HL-60 (cell line): ENCODE measurements at regions not wholly inside any gene's neighbourhood (a gene's known extent, or its start where the extent isn't known, plus 50 kb on each side); places are given as distances from the start of the nearest gene placed in this dataset.

Source experiments
- DNase-seq, 2 experiments: peaks; one replicate each; pipeline ENCODE4 v3.0.0-alpha.2; 2010 to 2020; ENCODE audit warnings: low read depth in 1 of 2, low spot score in 1 of 2
- H3K27ac ChIP-seq: fragments of 250-450 bp; sonication (Bioruptor Pico); replicated peaks from 2 replicates; pipeline ENCODE4 v1.5.1; 2020; ENCODE audit warnings: mild to moderate bottlenecking, moderate library complexity
- H3K27me3 ChIP-seq: fragments of 250-450 bp; sonication (Bioruptor Pico); 2 replicates; pipeline ENCODE4 v1.5.1; 2021; ENCODE audit warnings: mild to moderate bottlenecking, moderate library complexity; ENCODE audit not compliant: insufficient read depth, poor library complexity, severe bottlenecking
- H3K4me3 ChIP-seq: replicated peaks from 2 replicates; pipeline ENCODE4 v1.5.1; 2011; ENCODE audit warnings: mild to moderate bottlenecking, control low read depth, low read length; ENCODE audit not compliant: insufficient read depth
- GABPA ChIP-seq: IDR thresholded peaks from 2 replicates; pipeline ENCODE4 v1.6.1; 2012; ENCODE audit warnings: low read depth
- POLR2AphosphoS5 ChIP-seq: IDR thresholded peaks from 2 replicates; pipeline ENCODE4 v1.6.1; 2012; ENCODE audit warnings: low read depth
- SPI1 ChIP-seq: IDR thresholded peaks from 2 replicates; pipeline ENCODE4 v1.6.1; 2012; ENCODE audit warnings: low read depth, mild to moderate bottlenecking, borderline replicate concordance
- TF ChIP-seq, protein P1 (sequence below): IDR thresholded peaks from 2 replicates; pipeline ENCODE4 v1.6.1; 2012; ENCODE audit warnings: low read depth; ENCODE audit not compliant: insufficient replicate concordance
- TF ChIP-seq, protein P2 (sequence below): IDR thresholded peaks from one replicate; pipeline ENCODE4 v1.5.1; 2011; ENCODE audit warnings: low read length, control low read depth, inconsistent platforms; ENCODE audit not compliant: insufficient read depth

DNA sequence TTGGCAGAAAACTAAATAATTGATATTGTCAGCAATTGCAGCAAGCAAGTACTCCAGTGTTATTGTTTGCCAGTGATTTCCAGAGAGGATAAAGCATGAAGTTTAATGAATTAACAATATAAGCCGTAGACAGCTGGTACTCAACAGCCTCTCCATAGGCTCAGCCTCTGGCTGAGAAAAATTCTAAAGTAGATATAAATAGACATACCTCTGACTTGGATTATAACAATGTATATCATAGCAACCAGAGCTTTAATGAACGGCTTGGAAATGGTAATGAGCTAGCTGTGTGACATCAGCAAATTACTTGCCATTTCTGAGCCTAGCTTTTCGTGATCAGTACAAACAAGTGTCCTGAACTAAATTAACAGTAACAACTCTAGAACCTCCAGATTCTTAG, 1055.4 kb upstream of the AUTS2 start:
- DNase-seq, result no peak
- Histone ChIP-seq H3K27ac (no peak overlapping the region), H3K27me3 (no peaks in the 10 kb centered on the region), H3K4me3 (no peak overlapping the region)
- no peak for TF ChIP-seq POLR2AphosphoS5
- no peak for TF ChIP-seq GABPA
- TF ChIP-seq, protein P1, sequence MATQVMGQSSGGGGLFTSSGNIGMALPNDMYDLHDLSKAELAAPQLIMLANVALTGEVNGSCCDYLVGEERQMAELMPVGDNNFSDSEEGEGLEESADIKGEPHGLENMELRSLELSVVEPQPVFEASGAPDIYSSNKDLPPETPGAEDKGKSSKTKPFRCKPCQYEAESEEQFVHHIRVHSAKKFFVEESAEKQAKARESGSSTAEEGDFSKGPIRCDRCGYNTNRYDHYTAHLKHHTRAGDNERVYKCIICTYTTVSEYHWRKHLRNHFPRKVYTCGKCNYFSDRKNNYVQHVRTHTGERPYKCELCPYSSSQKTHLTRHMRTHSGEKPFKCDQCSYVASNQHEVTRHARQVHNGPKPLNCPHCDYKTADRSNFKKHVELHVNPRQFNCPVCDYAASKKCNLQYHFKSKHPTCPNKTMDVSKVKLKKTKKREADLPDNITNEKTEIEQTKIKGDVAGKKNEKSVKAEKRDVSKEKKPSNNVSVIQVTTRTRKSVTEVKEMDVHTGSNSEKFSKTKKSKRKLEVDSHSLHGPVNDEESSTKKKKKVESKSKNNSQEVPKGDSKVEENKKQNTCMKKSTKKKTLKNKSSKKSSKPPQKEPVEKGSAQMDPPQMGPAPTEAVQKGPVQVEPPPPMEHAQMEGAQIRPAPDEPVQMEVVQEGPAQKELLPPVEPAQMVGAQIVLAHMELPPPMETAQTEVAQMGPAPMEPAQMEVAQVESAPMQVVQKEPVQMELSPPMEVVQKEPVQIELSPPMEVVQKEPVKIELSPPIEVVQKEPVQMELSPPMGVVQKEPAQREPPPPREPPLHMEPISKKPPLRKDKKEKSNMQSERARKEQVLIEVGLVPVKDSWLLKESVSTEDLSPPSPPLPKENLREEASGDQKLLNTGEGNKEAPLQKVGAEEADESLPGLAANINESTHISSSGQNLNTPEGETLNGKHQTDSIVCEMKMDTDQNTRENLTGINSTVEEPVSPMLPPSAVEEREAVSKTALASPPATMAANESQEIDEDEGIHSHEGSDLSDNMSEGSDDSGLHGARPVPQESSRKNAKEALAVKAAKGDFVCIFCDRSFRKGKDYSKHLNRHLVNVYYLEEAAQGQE, result no peak
- TF ChIP-seq SPI1, result no peak
- TF ChIP-seq, protein P2, sequence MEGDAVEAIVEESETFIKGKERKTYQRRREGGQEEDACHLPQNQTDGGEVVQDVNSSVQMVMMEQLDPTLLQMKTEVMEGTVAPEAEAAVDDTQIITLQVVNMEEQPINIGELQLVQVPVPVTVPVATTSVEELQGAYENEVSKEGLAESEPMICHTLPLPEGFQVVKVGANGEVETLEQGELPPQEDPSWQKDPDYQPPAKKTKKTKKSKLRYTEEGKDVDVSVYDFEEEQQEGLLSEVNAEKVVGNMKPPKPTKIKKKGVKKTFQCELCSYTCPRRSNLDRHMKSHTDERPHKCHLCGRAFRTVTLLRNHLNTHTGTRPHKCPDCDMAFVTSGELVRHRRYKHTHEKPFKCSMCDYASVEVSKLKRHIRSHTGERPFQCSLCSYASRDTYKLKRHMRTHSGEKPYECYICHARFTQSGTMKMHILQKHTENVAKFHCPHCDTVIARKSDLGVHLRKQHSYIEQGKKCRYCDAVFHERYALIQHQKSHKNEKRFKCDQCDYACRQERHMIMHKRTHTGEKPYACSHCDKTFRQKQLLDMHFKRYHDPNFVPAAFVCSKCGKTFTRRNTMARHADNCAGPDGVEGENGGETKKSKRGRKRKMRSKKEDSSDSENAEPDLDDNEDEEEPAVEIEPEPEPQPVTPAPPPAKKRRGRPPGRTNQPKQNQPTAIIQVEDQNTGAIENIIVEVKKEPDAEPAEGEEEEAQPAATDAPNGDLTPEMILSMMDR, result no peak

DNA sequence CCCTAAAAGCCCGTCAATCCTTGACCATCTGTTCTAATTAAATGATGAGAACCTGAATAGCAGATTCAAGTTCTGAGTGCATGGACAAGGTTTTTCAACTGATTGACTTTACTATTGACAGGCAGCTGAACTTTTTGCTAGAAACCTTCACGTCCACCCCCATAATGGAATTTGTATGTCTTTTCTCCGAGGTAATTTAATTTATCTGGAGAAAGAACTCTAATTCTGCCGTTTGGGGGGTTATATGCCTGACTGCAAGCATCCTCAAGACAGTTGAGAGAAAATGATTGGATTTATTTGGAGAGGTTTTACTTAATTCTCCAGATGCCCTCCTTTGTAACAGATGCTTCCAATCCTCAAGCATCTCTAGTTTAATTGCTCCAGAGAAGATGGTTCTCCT, 1053.4 kb upstream of the AUTS2 start:
- TF ChIP-seq POLR2AphosphoS5 (no peak), GABPA (no peak), SPI1 (no peak)
- TF ChIP-seq, protein P1, result no peak
- TF ChIP-seq, protein P2, result no peak
- Histone ChIP-seq H3K27me3 (no peaks in the 10 kb centered on the region), H3K4me3 (no peak overlapping the region), H3K27ac (no peak overlapping the region)
- no peak for DNase-seq

- no peak overlapping the region for H3K27ac ChIP-seq
- no peak overlapping the region for H3K4me3 ChIP-seq
- no peak for DNase-seq
- no peak for TF ChIP-seq SPI1
- TF ChIP-seq, protein P1, result no peak
- TF ChIP-seq, protein P2, result no peak
- TF ChIP-seq GABPA, result no peak
- TF ChIP-seq POLR2AphosphoS5, result no peak
- no peaks in the 10 kb centered on the region for H3K27me3 ChIP-seq
These were observed 1051.1 kb upstream of the AUTS2 start for GRCh38 chr7:68547181-68547580.
